Left lung (tissue), 4 donors: ENCODE measurements at regions not wholly inside any gene's neighbourhood (a gene's known extent, or its start where the extent isn't known, plus 50 kb on each side); places are given as distances from the start of the nearest gene placed in this dataset.

Experiments
- ATAC-seq: fragments of 200-7000 bp; cut with Tn5 transposase; one replicate; pipeline ENCODE4 v1.9.1; 2020; ENCODE audit warnings: moderate library complexity
- DNase-seq, 4 donors: peaks; one replicate each; pipeline ENCODE4 v3.0.0-alpha.2; 2013 to 2020
- H3K27ac ChIP-seq, 2 donors: fragments of 200-600 bp; sonication (generic) in 1 of 2; one replicate each; pipeline versions ENCODE4 v1.5.0 to v1.8.0; 2020 to 2021
- H3K27me3 ChIP-seq, 2 donors: fragments of 200-600 bp; sonication (generic) in 1 of 2; one replicate each; pipeline versions ENCODE4 v1.5.0 to v1.8.0; 2020 to 2021
- H3K36me3 ChIP-seq, 2 donors: fragments of 200-600 bp; sonication (generic) in 1 of 2; one replicate each; pipeline versions ENCODE4 v1.5.0 to v1.8.0; 2020 to 2021
- H3K4me1 ChIP-seq, 2 donors: fragments of 200-600 bp; one replicate each; pipeline ENCODE4 v1.8.0; 2021
- H3K4me3 ChIP-seq, 2 donors: fragments of 200-600 bp; sonication (generic) in 1 of 2; one replicate each; pipeline versions ENCODE4 v1.5.0 to v1.8.0; 2020 to 2021; ENCODE audit warnings: mild to moderate bottlenecking in 1 of 2
- H3K9me3 ChIP-seq, 2 donors: fragments of 200-600 bp; sonication (generic) in 1 of 2; one replicate each; pipeline versions ENCODE4 v1.5.0 to v1.8.0; 2020 to 2021
- intact Hi-C, 2 donors: fragments of 100-400 bp; cut with DNase I; formaldehyde crosslinking; loops; one replicate each; pipeline versions ENCODE4 v1.11.2 to v1.14.2; 2022
- TF ChIP-seq, protein P1 (sequence below), 2 donors: fragments of 200-600 bp; sonication (generic) in 1 of 2; IDR thresholded peaks; one replicate each; pipeline versions ENCODE4 v1.5.0 to v1.8.0; 2021; ENCODE audit warnings: antibody characterized with exemption in 2 of 2
- donor health status: DM: no; HTN: yes; CAD: no.
- donor health status: DM: no; HTN: no; CAD: no.

GRCh38 chr3:195003893-195004289 is 267.1 kb downstream of the XXYLT1 start:
- ATAC-seq (no peak), DNase-seq (no peak)
- Histone ChIP-seq H3K27me3 (no peaks in the 10 kb centered on the region), H3K9me3 (no peaks in the 10 kb centered on the region), H3K27ac (no peak overlapping the region), H3K4me1 (peaks cover 0 to 30% of the 10 kb centered on the region in 2 donors), H3K4me3 (no peak overlapping the region), H3K36me3 (no peaks in the 10 kb centered on the region)
- TF ChIP-seq, protein P1, sequence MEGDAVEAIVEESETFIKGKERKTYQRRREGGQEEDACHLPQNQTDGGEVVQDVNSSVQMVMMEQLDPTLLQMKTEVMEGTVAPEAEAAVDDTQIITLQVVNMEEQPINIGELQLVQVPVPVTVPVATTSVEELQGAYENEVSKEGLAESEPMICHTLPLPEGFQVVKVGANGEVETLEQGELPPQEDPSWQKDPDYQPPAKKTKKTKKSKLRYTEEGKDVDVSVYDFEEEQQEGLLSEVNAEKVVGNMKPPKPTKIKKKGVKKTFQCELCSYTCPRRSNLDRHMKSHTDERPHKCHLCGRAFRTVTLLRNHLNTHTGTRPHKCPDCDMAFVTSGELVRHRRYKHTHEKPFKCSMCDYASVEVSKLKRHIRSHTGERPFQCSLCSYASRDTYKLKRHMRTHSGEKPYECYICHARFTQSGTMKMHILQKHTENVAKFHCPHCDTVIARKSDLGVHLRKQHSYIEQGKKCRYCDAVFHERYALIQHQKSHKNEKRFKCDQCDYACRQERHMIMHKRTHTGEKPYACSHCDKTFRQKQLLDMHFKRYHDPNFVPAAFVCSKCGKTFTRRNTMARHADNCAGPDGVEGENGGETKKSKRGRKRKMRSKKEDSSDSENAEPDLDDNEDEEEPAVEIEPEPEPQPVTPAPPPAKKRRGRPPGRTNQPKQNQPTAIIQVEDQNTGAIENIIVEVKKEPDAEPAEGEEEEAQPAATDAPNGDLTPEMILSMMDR (IDR thresholded peaks at IDR 0.05): no peak
- intact Hi-C loops: no loop called here

DNA sequence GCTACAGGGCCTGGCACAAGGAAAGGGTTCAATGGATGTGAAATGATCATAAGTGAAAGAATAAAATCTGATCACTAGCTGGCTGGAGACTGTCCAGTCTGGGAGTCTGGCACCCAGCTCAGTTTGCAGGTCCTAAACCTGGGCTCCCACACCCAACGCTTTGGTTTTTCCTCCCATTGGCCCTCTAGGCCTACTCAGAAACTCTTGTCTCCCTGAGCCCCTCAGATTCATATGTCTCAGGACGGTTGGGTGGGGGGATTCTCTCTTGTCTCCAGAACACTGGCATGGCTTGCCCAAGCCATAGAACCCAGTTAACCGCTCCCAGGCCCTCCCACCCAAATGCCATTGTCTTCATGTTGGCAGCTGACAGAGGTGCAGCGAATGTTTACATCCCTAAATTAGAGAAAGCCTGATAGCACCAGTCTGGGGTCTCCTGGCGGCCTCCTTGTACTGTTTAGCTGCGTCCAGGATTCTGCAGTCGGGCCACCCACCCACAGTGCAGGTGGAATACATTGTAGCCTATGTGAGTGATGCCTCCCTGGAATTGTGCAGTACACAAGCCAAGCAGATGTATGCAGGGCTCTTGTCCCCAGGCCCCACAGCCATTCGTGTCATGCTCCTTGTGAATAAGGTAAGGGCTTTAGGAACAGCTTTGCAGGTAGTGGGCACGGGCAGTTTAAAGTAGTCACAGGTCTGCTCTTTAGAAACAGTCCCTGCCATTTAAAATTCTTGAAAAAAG is 266.3 kb downstream of the XXYLT1 start:
- no peak overlapping the region for H3K27ac ChIP-seq
- H3K9me3 ChIP-seq: no peaks in the 10 kb centered on the region
- DNase-seq (no peak), ATAC-seq (no peak)
- no peaks in the 10 kb centered on the region for H3K27me3 ChIP-seq
- H3K36me3 ChIP-seq: no peaks in the 10 kb centered on the region
- intact Hi-C loops: no loop called here
- TF ChIP-seq, protein P1 (IDR thresholded peaks at IDR 0.05): no peak
- no peak overlapping the region for H3K4me3 ChIP-seq
- peaks cover 0 to 30% of the 10 kb centered on the region in 2 donors for H3K4me1 ChIP-seq

- Histone ChIP-seq H3K27me3 (no peaks in the 10 kb centered on the region), H3K36me3 (no peaks in the 10 kb centered on the region), H3K27ac (no peak overlapping the region), H3K4me1 (peaks cover 0 to 30% of the 10 kb centered on the region in 2 donors), H3K4me3 (no peak overlapping the region), H3K9me3 (no peaks in the 10 kb centered on the region)
- intact Hi-C loops: no loop called here
- TF ChIP-seq, protein P1 (IDR thresholded peaks at IDR 0.05): no peak
- ATAC-seq: no peak
- DNase-seq: no peak
These were observed 265.7 kb downstream of the XXYLT1 start for GRCh38 chr3:195005251-195005620.

DNA sequence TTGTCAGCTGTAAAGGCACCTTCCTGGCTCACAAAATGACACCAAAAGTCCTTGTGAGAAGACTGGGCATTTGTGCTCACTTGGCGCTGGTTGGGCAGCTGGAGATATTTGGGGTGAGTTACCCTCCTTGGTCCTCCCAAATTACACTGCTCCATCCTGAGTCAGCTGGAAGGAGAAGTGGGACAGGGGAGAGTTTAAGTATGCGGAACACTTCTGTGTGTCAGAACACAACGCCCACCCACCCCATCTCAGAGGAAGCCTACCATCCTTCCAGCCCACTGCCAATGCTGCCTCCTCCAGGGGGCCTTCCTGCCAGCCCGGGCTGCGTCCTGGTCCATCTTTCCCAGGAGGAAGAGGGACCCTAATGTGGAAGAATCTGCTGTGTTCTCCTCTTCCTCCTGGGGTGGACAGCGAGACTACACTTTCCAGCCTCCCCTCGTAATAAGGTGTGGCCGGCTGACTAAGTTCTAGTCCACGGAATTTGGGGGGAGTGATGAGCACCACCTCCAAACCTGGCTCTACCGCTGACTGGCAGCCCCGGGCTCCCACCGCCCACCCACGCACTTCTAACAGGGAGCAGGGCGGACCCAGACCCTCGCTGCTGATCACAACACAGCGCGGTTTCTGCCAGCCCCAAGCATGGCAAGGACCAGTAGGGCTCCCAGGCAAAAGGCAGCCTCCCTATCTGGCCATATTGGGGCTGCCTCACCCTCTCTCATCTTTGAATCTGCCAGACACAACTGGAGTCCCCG is 265.0 kb downstream of the XXYLT1 start:
- ATAC-seq (no peak), DNase-seq (no peak)
- no peaks in the 10 kb centered on the region for H3K9me3 ChIP-seq
- H3K4me1 ChIP-seq: peaks cover 0 to 30% of the 10 kb centered on the region in 2 donors
- TF ChIP-seq, protein P1 (IDR thresholded peaks at IDR 0.05): no peak
- H3K27me3 ChIP-seq: no peaks in the 10 kb centered on the region
- no peak overlapping the region for H3K4me3 ChIP-seq
- no peak overlapping the region for H3K27ac ChIP-seq
- H3K36me3 ChIP-seq: no peaks in the 10 kb centered on the region
- intact Hi-C loops: no loop called here

- DNase-seq (no peak), ATAC-seq (no peak)
- no peak overlapping the region for H3K27ac ChIP-seq
- H3K27me3 ChIP-seq: no peaks in the 10 kb centered on the region
- peaks cover 0 to 25% of the 10 kb centered on the region in 2 donors for H3K4me1 ChIP-seq
- no peak overlapping the region for H3K4me3 ChIP-seq
- H3K9me3 ChIP-seq: no peaks in the 10 kb centered on the region
- no peaks in the 10 kb centered on the region for H3K36me3 ChIP-seq
- intact Hi-C loops: no loop called here
- TF ChIP-seq, protein P1 (IDR thresholded peaks at IDR 0.05): no peak
These were observed 263.8 kb downstream of the XXYLT1 start for GRCh38 chr3:195007151-195007550.
